Upper lobe of right lung (tissue), 1 donor: ENCODE measurements at regions not wholly inside any gene's neighbourhood (a gene's known extent, or its start where the extent isn't known, plus 50 kb on each side); places are given as distances from the start of the nearest gene placed in this dataset.

ENCODE experiments used
- ATAC-seq: fragments of 200-7000 bp; cut with Tn5 transposase; one replicate; pipeline ENCODE4 v1.9.1; 2020; ENCODE audit warnings: mild to moderate bottlenecking, moderate library complexity
- DNase-seq: peaks from one replicate; pipeline ENCODE4 v3.0.0-alpha.2; 2020
- H3K27ac ChIP-seq: fragments of 200-600 bp; one replicate; pipeline ENCODE4 v1.8.0; 2022
- H3K27me3 ChIP-seq: fragments of 200-600 bp; one replicate; pipeline ENCODE4 v1.8.0; 2022; ENCODE audit warnings: mild to moderate bottlenecking
- H3K36me3 ChIP-seq: fragments of 200-600 bp; one replicate; pipeline ENCODE4 v1.8.0; 2022
- H3K4me1 ChIP-seq: fragments of 200-600 bp; one replicate; pipeline ENCODE4 v1.8.0; 2022
- H3K4me3 ChIP-seq: fragments of 200-600 bp; one replicate; pipeline ENCODE4 v1.8.0; 2022; ENCODE audit warnings: mild to moderate bottlenecking
- H3K9me3 ChIP-seq: fragments of 200-600 bp; one replicate; pipeline ENCODE4 v1.8.0; 2022
- CTCF ChIP-seq: fragments of 200-600 bp; IDR thresholded peaks from one replicate; pipeline ENCODE4 v1.8.0; 2022; ENCODE audit warnings: antibody characterized with exemption
- intact Hi-C: fragments of 100-400 bp; cut with DNase I; formaldehyde crosslinking; loops from one replicate; pipeline ENCODE4 v1.11.0; 2022
- donor health status: DM: no; HTN: yes; CAD: no; lungs with severe emphysema.

- ATAC-seq (no peak), DNase-seq (no peak)
- H3K27ac ChIP-seq: no peak overlapping the region
- no peaks in the 10 kb centered on the region for H3K36me3 ChIP-seq
- H3K9me3 ChIP-seq: no peaks in the 10 kb centered on the region
- no peak for TF ChIP-seq CTCF
- intact Hi-C loops: no loop called here
- H3K27me3 ChIP-seq: no peaks in the 10 kb centered on the region
- no peaks in the 10 kb centered on the region for H3K4me1 ChIP-seq
- H3K4me3 ChIP-seq: no peak overlapping the region
Observed at GRCh38 chr3:124450366-124450765, 279.9 kb upstream of the UMPS start.

GRCh38 chr3:124451630-124452317 lies 278.5 kb upstream of the UMPS start:
- no peak for TF ChIP-seq CTCF
- ATAC-seq (peak; percentile 14), DNase-seq (no peak)
- Histone ChIP-seq H3K27ac (no peak overlapping the region), H3K9me3 (no peaks in the 10 kb centered on the region), H3K27me3 (no peaks in the 10 kb centered on the region), H3K4me3 (no peak overlapping the region), H3K4me1 (no peaks in the 10 kb centered on the region), H3K36me3 (no peaks in the 10 kb centered on the region)
- intact Hi-C loops: no loop called here

- ATAC-seq: no peak
- intact Hi-C loops: no loop called here
Observed at GRCh38 chr3:124453189-124453588, 277.1 kb upstream of the UMPS start.

GRCh38 chr3:124455891-124456290 lies 274.4 kb upstream of the UMPS start:
- H3K36me3 ChIP-seq: no peaks in the 10 kb centered on the region
- H3K27me3 ChIP-seq: no peaks in the 10 kb centered on the region
- H3K4me3 ChIP-seq: no peak overlapping the region
- ATAC-seq: no peak
- H3K27ac ChIP-seq: no peak overlapping the region
- no peak for TF ChIP-seq CTCF
- no peak for DNase-seq
- no peaks in the 10 kb centered on the region for H3K4me1 ChIP-seq
- no peaks in the 10 kb centered on the region for H3K9me3 ChIP-seq
- intact Hi-C loops: no loop called here

More at GRCh38 chr3:124453189-124453588, 277.1 kb upstream of the UMPS start:
- Histone ChIP-seq H3K27me3 (no peaks in the 10 kb centered on the region), H3K9me3 (no peaks in the 10 kb centered on the region), H3K4me1 (no peaks in the 10 kb centered on the region), H3K36me3 (no peaks in the 10 kb centered on the region), H3K27ac (no peak overlapping the region), H3K4me3 (no peak overlapping the region)
- no peak for DNase-seq
- TF ChIP-seq CTCF: no peak

- H3K36me3 ChIP-seq: no peaks in the 10 kb centered on the region
- DNase-seq: no peak
- no peak overlapping the region for H3K4me3 ChIP-seq
- H3K27ac ChIP-seq: no peak overlapping the region
- ATAC-seq: no peak
- H3K4me1 ChIP-seq: no peaks in the 10 kb centered on the region
- intact Hi-C loops: no loop called here
- H3K27me3 ChIP-seq: no peaks in the 10 kb centered on the region
- no peaks in the 10 kb centered on the region for H3K9me3 ChIP-seq
- TF ChIP-seq CTCF: no peak
Observed at GRCh38 chr3:124456506-124456905, 273.7 kb upstream of the UMPS start.

GRCh38 chr3:124459678-124460077 lies 270.6 kb upstream of the UMPS start:
- Histone ChIP-seq H3K4me3 (no peak overlapping the region), H3K27me3 (no peaks in the 10 kb centered on the region), H3K27ac (no peak overlapping the region), H3K9me3 (no peaks in the 10 kb centered on the region), H3K36me3 (no peaks in the 10 kb centered on the region), H3K4me1 (no peaks in the 10 kb centered on the region)
- ATAC-seq: no peak
- no peak for DNase-seq
- TF ChIP-seq CTCF: no peak
- intact Hi-C loops: no loop called here
